NB4 (cell line): ENCODE measurements at regions not wholly inside any gene's neighbourhood (a gene's known extent, or its start where the extent isn't known, plus 50 kb on each side); places are given as distances from the start of the nearest gene placed in this dataset.

Experiments
- DNase-seq: peaks from one replicate; pipeline ENCODE4 v3.0.0; 2010; ENCODE audit warnings: low read depth
- H3K4me3 ChIP-seq: one replicate; pipeline ENCODE4 v1.5.1; 2011; ENCODE audit warnings: mild to moderate bottlenecking, low read depth, low read length, moderate library complexity
- MYC ChIP-seq: IDR thresholded peaks from 2 replicates; pipeline ENCODE4 v1.6.1; 2011; ENCODE audit warnings: low read depth, low read length
- POLR2A ChIP-seq: IDR thresholded peaks from 2 replicates; pipeline ENCODE4 v1.6.1; 2011; ENCODE audit warnings: mild to moderate bottlenecking; ENCODE audit not compliant: insufficient read length; ENCODE audit errors: extremely low read depth
- TF ChIP-seq, protein P1 (sequence below): IDR thresholded peaks from 2 replicates; pipeline ENCODE4 v1.6.1; 2011; ENCODE audit warnings: low read depth, low read length
- TF ChIP-seq, protein P2 (sequence below): IDR thresholded peaks from one replicate; pipeline ENCODE4 v1.5.1; 2012; ENCODE audit warnings: low read depth, low read length

DNA sequence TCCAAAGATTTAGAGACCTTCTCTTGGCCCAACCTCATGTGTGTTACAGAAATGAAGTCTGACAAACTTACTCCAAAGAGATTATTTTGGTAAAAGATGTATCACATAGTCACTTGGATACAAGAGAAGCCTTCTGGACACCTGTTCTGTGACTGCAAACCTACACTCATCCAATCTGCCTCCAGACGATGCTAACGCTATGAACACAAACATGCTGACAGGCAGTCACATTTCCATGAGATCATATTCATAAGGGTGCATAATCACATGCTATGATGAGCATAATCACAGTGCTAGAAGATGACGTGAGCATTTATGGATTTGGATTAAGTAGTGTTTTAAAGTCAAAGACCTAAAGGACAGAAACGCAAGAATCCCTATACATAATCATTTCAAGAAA is 340.2 kb downstream of the HACE1 start:
- no peak for DNase-seq
- H3K4me3 ChIP-seq = no peak overlapping the region
- TF ChIP-seq MYC (no peak), POLR2A (no peak)
- TF ChIP-seq, protein P1, sequence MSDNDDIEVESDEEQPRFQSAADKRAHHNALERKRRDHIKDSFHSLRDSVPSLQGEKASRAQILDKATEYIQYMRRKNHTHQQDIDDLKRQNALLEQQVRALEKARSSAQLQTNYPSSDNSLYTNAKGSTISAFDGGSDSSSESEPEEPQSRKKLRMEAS = no peak
- TF ChIP-seq, protein P2, sequence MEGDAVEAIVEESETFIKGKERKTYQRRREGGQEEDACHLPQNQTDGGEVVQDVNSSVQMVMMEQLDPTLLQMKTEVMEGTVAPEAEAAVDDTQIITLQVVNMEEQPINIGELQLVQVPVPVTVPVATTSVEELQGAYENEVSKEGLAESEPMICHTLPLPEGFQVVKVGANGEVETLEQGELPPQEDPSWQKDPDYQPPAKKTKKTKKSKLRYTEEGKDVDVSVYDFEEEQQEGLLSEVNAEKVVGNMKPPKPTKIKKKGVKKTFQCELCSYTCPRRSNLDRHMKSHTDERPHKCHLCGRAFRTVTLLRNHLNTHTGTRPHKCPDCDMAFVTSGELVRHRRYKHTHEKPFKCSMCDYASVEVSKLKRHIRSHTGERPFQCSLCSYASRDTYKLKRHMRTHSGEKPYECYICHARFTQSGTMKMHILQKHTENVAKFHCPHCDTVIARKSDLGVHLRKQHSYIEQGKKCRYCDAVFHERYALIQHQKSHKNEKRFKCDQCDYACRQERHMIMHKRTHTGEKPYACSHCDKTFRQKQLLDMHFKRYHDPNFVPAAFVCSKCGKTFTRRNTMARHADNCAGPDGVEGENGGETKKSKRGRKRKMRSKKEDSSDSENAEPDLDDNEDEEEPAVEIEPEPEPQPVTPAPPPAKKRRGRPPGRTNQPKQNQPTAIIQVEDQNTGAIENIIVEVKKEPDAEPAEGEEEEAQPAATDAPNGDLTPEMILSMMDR = no peak

DNA sequence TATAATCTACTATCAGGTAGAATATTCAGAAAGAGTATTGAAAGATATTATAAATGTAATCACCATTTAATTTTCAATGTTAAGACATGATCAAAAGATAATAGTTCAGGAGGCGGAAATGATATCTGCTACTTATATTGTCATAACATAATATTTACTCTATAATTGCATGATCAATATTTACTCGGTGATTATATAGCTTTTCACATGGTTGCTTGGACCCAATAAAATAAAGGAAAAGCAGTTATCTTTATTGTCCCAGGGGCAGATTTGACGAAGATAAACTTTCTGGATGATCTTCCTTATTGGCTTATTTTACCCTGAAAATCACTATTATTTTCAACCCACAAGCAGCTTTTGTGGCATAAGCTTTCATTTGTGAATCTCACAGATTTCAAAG is 350.4 kb downstream of the HACE1 start:
- TF ChIP-seq, protein P1 = no peak
- TF ChIP-seq MYC (no peak), POLR2A (no peak)
- TF ChIP-seq, protein P2 = no peak
- H3K4me3 ChIP-seq = no peak overlapping the region
- DNase-seq = no peak

GRCh38 chr6:104506429-104506828 is 353.3 kb downstream of the HACE1 start:
- H3K4me3 ChIP-seq = no peak overlapping the region
- DNase-seq = no peak
- no peak for TF ChIP-seq POLR2A
- TF ChIP-seq, protein P2 = no peak
- no peak for TF ChIP-seq MYC
- TF ChIP-seq, protein P1 = no peak

GRCh38 chr6:104505838-104506237 is 353.9 kb downstream of the HACE1 start:
- no peak for DNase-seq
- no peak overlapping the region for H3K4me3 ChIP-seq
- TF ChIP-seq, protein P2 = no peak
- TF ChIP-seq POLR2A (no peak), MYC (no peak)
- TF ChIP-seq, protein P1 = no peak

GRCh38 chr6:104500265-104500664 is 359.5 kb downstream of the HACE1 start:
- DNase-seq = no peak
- no peak for TF ChIP-seq POLR2A
- no peak for TF ChIP-seq MYC
- TF ChIP-seq, protein P2 = no peak
- TF ChIP-seq, protein P1 = no peak
- no peak overlapping the region for H3K4me3 ChIP-seq

DNA sequence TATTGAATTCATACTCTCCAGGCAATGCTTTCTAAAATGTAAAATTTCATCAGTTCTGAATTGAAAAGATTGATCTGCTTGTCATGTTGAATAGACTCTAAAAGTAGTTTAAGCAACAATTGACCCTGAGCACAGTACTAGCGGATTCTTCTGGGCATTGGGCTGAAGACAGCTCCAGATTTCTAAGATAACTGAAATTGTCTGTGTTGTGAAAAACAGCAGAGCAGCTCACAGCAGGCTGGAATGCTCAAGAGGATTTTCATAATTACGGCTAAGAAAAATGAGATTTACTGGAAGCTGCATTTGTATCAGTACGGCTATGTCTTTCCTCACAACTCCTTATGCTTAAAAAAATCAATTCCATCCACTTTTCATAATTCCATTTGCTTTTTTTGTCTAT is 373.7 kb downstream of the HACE1 start:
- TF ChIP-seq POLR2A (no peak), MYC (no peak)
- TF ChIP-seq, protein P2 = no peak
- TF ChIP-seq, protein P1 = no peak

More for the DNA sequence above, 373.7 kb downstream of the HACE1 start:
- DNase-seq = no peak
- H3K4me3 ChIP-seq = no peak overlapping the region
